SH-SY5Y (cell line): ENCODE measurements at regions not wholly inside any gene's neighbourhood (a gene's known extent, or its start where the extent isn't known, plus 50 kb on each side); places are given as distances from the start of the nearest gene placed in this dataset.

ENCODE experiments used
- GATA2 ChIP-seq: IDR thresholded peaks from 2 replicates; pipeline ENCODE4 v1.6.1; 2011; ENCODE audit warnings: mild to moderate bottlenecking, low read depth, low read length
- GATA3 ChIP-seq: IDR thresholded peaks from 2 replicates; pipeline ENCODE4 v1.6.1; 2011; ENCODE audit warnings: low read depth, mild to moderate bottlenecking, low read length, moderate library complexity

DNA sequence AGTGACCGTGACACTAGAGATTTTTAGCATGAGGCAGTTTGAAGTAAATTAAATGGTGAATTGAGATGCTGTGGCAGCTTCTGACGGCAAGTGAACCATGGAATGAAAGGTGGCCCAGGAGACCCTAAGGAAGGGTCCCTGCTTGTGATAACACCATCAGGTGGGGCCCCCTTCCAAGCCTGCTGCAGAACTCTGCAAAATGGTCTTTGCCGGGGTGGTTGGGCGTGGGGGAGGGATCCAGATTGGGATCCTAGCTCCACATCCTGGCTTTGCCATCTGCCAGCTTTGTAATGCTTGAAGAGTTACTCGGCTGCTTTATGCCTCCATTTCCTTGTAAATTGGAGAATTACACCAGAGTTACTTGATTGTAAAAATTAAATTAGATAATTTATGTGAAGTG lies 222.6 kb upstream of the NFE2L3 start:
- TF ChIP-seq GATA3 (no peak), GATA2 (no peak)
